Osteocyte (in vitro differentiated cells): ENCODE measurements at regions not wholly inside any gene's neighbourhood (a gene's known extent, or its start where the extent isn't known, plus 50 kb on each side); places are given as distances from the start of the nearest gene placed in this dataset.

Source experiments
- DNase-seq: peaks from one replicate; pipeline ENCODE4 v3.0.0; 2021; ENCODE audit warnings: mixed read lengths; ENCODE audit not compliant: unreplicated experiment; ENCODE audit errors: extremely low spot score
- H3K27ac Mint-ChIP-seq: one replicate; pipeline ENCODE4 v1.8.0; 2021; ENCODE audit warnings: mild to moderate bottlenecking, mixed read lengths; ENCODE audit not compliant: unreplicated experiment
- H3K27me3 Mint-ChIP-seq: one replicate; pipeline ENCODE4 v1.8.0; 2021; ENCODE audit warnings: mixed read lengths; ENCODE audit not compliant: unreplicated experiment
- H3K36me3 Mint-ChIP-seq: one replicate; pipeline ENCODE4 v1.8.0; 2021; ENCODE audit warnings: mixed read lengths; ENCODE audit not compliant: unreplicated experiment
- H3K4me1 Mint-ChIP-seq: one replicate; pipeline ENCODE4 v1.8.0; 2021; ENCODE audit warnings: mixed read lengths; ENCODE audit not compliant: unreplicated experiment
- H3K4me3 Mint-ChIP-seq: one replicate; pipeline ENCODE4 v1.8.0; 2021; ENCODE audit warnings: mild to moderate bottlenecking, moderate library complexity, mixed read lengths; ENCODE audit not compliant: unreplicated experiment
- H3K9me3 Mint-ChIP-seq: one replicate; pipeline ENCODE4 v1.8.0; 2021; ENCODE audit warnings: mixed read lengths; ENCODE audit not compliant: unreplicated experiment
- CTCF ChIP-seq: fragments of 200-600 bp; sonication (generic); IDR thresholded peaks from 2 replicates; pipeline ENCODE4 v1.5.0; 2021; ENCODE audit warnings: antibody characterized with exemption, mild to moderate bottlenecking, moderate library complexity

GRCh38 chr3:161977063-161977462 is 480.5 kb downstream of the OTOL1 start:
- H3K27ac Mint-ChIP-seq = no peak overlapping the region
- no peak overlapping the region for H3K4me3 Mint-ChIP-seq

GRCh38 chr3:161977850-161978249 is 481.2 kb downstream of the OTOL1 start:
- no peaks in the 10 kb centered on the region for H3K9me3 Mint-ChIP-seq

More at GRCh38 chr3:161977063-161977462, 480.5 kb downstream of the OTOL1 start:
- DNase-seq = no peak
- H3K9me3 Mint-ChIP-seq = no peaks in the 10 kb centered on the region
- no peaks in the 10 kb centered on the region for H3K36me3 Mint-ChIP-seq
- no peaks in the 10 kb centered on the region for H3K27me3 Mint-ChIP-seq
- TF ChIP-seq CTCF = no peak
- peaks cover 7% of the 10 kb centered on the region for H3K4me1 Mint-ChIP-seq

GRCh38 chr3:161987933-161988332 is 491.3 kb downstream of the OTOL1 start:
- Mint-ChIP-seq H3K27me3 (no peaks in the 10 kb centered on the region), H3K27ac (no peak overlapping the region), H3K9me3 (no peaks in the 10 kb centered on the region), H3K4me3 (no peak overlapping the region), H3K4me1 (no peaks in the 10 kb centered on the region), H3K36me3 (no peaks in the 10 kb centered on the region)
- DNase-seq = no peak
- no peak for TF ChIP-seq CTCF

More at GRCh38 chr3:161977850-161978249, 481.2 kb downstream of the OTOL1 start:
- no peak for DNase-seq
- Mint-ChIP-seq H3K27ac (no peak overlapping the region), H3K36me3 (no peaks in the 10 kb centered on the region), H3K4me1 (peaks cover 7% of the 10 kb centered on the region), H3K27me3 (no peaks in the 10 kb centered on the region), H3K4me3 (no peak overlapping the region)
- TF ChIP-seq CTCF = no peak

DNA sequence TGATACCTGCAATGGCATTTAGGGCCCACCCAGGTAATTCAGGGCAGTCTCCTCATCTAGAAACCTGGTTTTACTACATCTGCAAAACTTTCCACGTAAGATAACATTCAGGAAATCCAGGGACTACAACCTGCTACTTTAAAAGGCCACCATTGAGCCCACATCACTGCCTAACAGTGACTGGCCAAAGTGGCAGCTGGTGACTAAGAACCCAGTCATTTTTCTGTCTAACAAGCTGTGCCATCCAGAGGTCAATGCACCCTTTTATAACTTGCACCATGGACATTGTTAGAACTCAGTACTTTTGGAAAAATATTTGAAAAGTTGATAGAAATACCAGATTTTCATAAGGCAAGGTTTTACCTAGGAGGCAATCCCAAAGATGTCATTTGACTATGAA is 492.4 kb downstream of the OTOL1 start:
- no peak for TF ChIP-seq CTCF
- Mint-ChIP-seq H3K4me1 (no peaks in the 10 kb centered on the region), H3K9me3 (no peaks in the 10 kb centered on the region)

DNA sequence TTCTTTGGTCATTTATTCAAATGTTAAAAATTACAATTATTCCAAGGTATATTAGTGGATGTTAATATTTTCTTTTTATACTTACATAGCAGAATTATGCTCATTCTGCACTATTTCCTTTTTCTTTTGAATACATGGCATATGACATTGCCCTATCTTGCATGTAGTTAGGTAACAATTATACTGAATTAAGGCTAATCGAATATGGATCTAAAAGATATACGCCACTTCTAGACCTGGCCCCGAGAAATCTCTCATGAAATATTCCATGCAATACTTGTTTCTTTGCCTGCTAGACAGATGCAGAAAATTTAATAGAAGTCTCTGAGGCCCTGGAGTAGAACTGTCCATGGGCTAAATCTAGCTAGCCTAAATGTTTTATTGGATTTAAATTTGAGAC is 493.4 kb downstream of the OTOL1 start:
- Mint-ChIP-seq H3K9me3 (no peaks in the 10 kb centered on the region), H3K27ac (no peak overlapping the region), H3K4me1 (no peaks in the 10 kb centered on the region), H3K27me3 (no peaks in the 10 kb centered on the region), H3K4me3 (no peak overlapping the region), H3K36me3 (no peaks in the 10 kb centered on the region)
- no peak for DNase-seq
- TF ChIP-seq CTCF = no peak

More for the DNA sequence above, 492.4 kb downstream of the OTOL1 start:
- Mint-ChIP-seq H3K27ac (no peak overlapping the region), H3K27me3 (no peaks in the 10 kb centered on the region), H3K4me3 (no peak overlapping the region), H3K36me3 (no peaks in the 10 kb centered on the region)
- no peak for DNase-seq
